ENCODE measurements at regions not wholly inside any gene's neighbourhood (a gene's known extent, or its start where the extent isn't known, plus 50 kb on each side); places are given as distances from the start of the nearest gene placed in this dataset.

GRCh38 chr12:127324681-127325080 lies 942.3 kb upstream of the TMEM132C start:
- no peak overlapping the region for H3K4me3 ChIP-seq (ENCODE audit: low read length in 2 of 2)
- H3K79me1 ChIP-seq (ENCODE audit: low read depth, low read length) = no peaks in the 10 kb centered on the region
- no peak overlapping the region for H3K9ac ChIP-seq (ENCODE audit: low read depth, low read length, poor library complexity)
- H4K91ac ChIP-seq (ENCODE audit: low read depth, low read length, poor library complexity) = no peak overlapping the region
- no peak overlapping the region for H2BK12ac ChIP-seq (ENCODE audit: low read length)
- no peaks in the 10 kb centered on the region for H3K4me1 ChIP-seq (ENCODE audit: control insufficient read depth in 2 of 2, insufficient read depth in 1 of 2, low read depth in 1 of 2, low read length in 2 of 2)
- H3K4me2 ChIP-seq (ENCODE audit: insufficient read depth, low read length, poor library complexity, severe bottlenecking) = no peak overlapping the region
- no peak overlapping the region for H3K23ac ChIP-seq (ENCODE audit: low read depth, low read length, poor library complexity)
- WGBS, 2 donors (ENCODE audit: extremely low coverage in 2 of 2, insufficient read length in 2 of 2, insufficient replicate concordance in 1 of 2) = no CpG with 5 or more reads among the region's 4 CpGs
- no peak overlapping the region for H2BK15ac ChIP-seq (ENCODE audit: low read length)
- H2AFZ ChIP-seq (ENCODE audit: low read length) = no peak overlapping the region
- H2BK5ac ChIP-seq (ENCODE audit: low read length) = no peak overlapping the region
- no peak overlapping the region for H3K14ac ChIP-seq (ENCODE audit: low read length)
- no peak for DNase-seq (ENCODE audit: low spot score)
- no peak overlapping the region for H3K4ac ChIP-seq (ENCODE audit: low read length)
- no peaks in the 10 kb centered on the region for H3K27me3 ChIP-seq (ENCODE audit: control insufficient read depth in 3 of 3, insufficient read depth in 3 of 3, low read depth in 1 of 3, low read length in 3 of 3)
- no peak overlapping the region for H3K27ac ChIP-seq (replicated peaks; ENCODE audit: low read length)
- no peaks in the 10 kb centered on the region for H3K9me3 ChIP-seq (replicated peaks in 1 of 2; ENCODE audit: control insufficient read depth in 2 of 2, insufficient read depth in 1 of 2, low read depth in 1 of 2, low read length in 2 of 2)
- H4K8ac ChIP-seq (ENCODE audit: low read depth, low read length) = no peak overlapping the region
- H3K18ac ChIP-seq (ENCODE audit: low read length) = no peak overlapping the region
- H2BK120ac ChIP-seq (ENCODE audit: low read depth, low read length) = no peak overlapping the region
- no peak overlapping the region for H2AK5ac ChIP-seq (ENCODE audit: low read depth, low read length)
- H3K36me3 ChIP-seq (replicated peaks in 1 of 2; ENCODE audit: control insufficient read depth in 2 of 2, insufficient read depth in 2 of 2, low read length in 2 of 2) = no peaks in the 10 kb centered on the region

GRCh38 chr12:127327986-127328385 lies 939.0 kb upstream of the TMEM132C start:
- WGBS, 2 donors (ENCODE audit: extremely low coverage in 2 of 2, insufficient read length in 2 of 2, insufficient replicate concordance in 1 of 2) = no CpG with 5 or more reads among the region's 6 CpGs

GRCh38 chr12:127328867-127329266 lies 938.1 kb upstream of the TMEM132C start:
- DNase-seq (ENCODE audit: low spot score) = no peak
- H3K23ac ChIP-seq (ENCODE audit: low read depth, low read length, poor library complexity) = no peak overlapping the region
- no peaks in the 10 kb centered on the region for H3K9me3 ChIP-seq (replicated peaks in 1 of 2; ENCODE audit: control insufficient read depth in 2 of 2, insufficient read depth in 1 of 2, low read depth in 1 of 2, low read length in 2 of 2)
- no peak overlapping the region for H3K4ac ChIP-seq (ENCODE audit: low read length)
- peak overlapping the region; percentile 18 for H2AFZ ChIP-seq (ENCODE audit: low read length)
- no peaks in the 10 kb centered on the region for H3K27me3 ChIP-seq (ENCODE audit: control insufficient read depth in 3 of 3, insufficient read depth in 3 of 3, low read depth in 1 of 3, low read length in 3 of 3)
- H3K14ac ChIP-seq (ENCODE audit: low read length) = no peak overlapping the region
- H3K4me1 ChIP-seq (ENCODE audit: control insufficient read depth in 2 of 2, insufficient read depth in 1 of 2, low read depth in 1 of 2, low read length in 2 of 2) = no peaks in the 10 kb centered on the region
- H2AK5ac ChIP-seq (ENCODE audit: low read depth, low read length) = no peak overlapping the region
- H4K91ac ChIP-seq (ENCODE audit: low read depth, low read length, poor library complexity) = no peak overlapping the region
- no peaks in the 10 kb centered on the region for H3K36me3 ChIP-seq (replicated peaks in 1 of 2; ENCODE audit: control insufficient read depth in 2 of 2, insufficient read depth in 2 of 2, low read length in 2 of 2)
- H3K9ac ChIP-seq (ENCODE audit: low read depth, low read length, poor library complexity) = no peak overlapping the region
- H3K18ac ChIP-seq (ENCODE audit: low read length) = no peak overlapping the region
- H3K27ac ChIP-seq (replicated peaks; ENCODE audit: low read length) = no peak overlapping the region
- H2BK5ac ChIP-seq (ENCODE audit: low read length) = no peak overlapping the region
- H2BK120ac ChIP-seq (ENCODE audit: low read depth, low read length) = no peak overlapping the region
- H4K8ac ChIP-seq (ENCODE audit: low read depth, low read length) = no peak overlapping the region
- no CpG with 5 or more reads among the region's 5 CpGs for WGBS, 2 donors (ENCODE audit: extremely low coverage in 2 of 2, insufficient read length in 2 of 2, insufficient replicate concordance in 1 of 2)
- no peak overlapping the region for H2BK15ac ChIP-seq (ENCODE audit: low read length)
- H2BK12ac ChIP-seq (ENCODE audit: low read length) = no peak overlapping the region
- H3K4me2 ChIP-seq (ENCODE audit: insufficient read depth, low read length, poor library complexity, severe bottlenecking) = no peak overlapping the region
- no peak overlapping the region for H3K4me3 ChIP-seq (ENCODE audit: low read length in 2 of 2)
- no peaks in the 10 kb centered on the region for H3K79me1 ChIP-seq (ENCODE audit: low read depth, low read length)

More at GRCh38 chr12:127327986-127328385, 939.0 kb upstream of the TMEM132C start:
- H3K14ac ChIP-seq (ENCODE audit: low read length) = no peak overlapping the region
- H2AFZ ChIP-seq (ENCODE audit: low read length) = no peak overlapping the region
- H3K27ac ChIP-seq (replicated peaks; ENCODE audit: low read length) = no peak overlapping the region
- H3K18ac ChIP-seq (ENCODE audit: low read length) = no peak overlapping the region
- H2BK12ac ChIP-seq (ENCODE audit: low read length) = no peak overlapping the region
- H3K4ac ChIP-seq (ENCODE audit: low read length) = no peak overlapping the region
- no peak overlapping the region for H2AK5ac ChIP-seq (ENCODE audit: low read depth, low read length)
- H3K4me1 ChIP-seq (ENCODE audit: control insufficient read depth in 2 of 2, insufficient read depth in 1 of 2, low read depth in 1 of 2, low read length in 2 of 2) = no peaks in the 10 kb centered on the region
- DNase-seq (ENCODE audit: low spot score) = no peak
- no peak overlapping the region for H2BK15ac ChIP-seq (ENCODE audit: low read length)
- no peak overlapping the region for H3K4me2 ChIP-seq (ENCODE audit: insufficient read depth, low read length, poor library complexity, severe bottlenecking)
- no peak overlapping the region for H2BK120ac ChIP-seq (ENCODE audit: low read depth, low read length)
- H4K91ac ChIP-seq (ENCODE audit: low read depth, low read length, poor library complexity) = no peak overlapping the region
- H4K8ac ChIP-seq (ENCODE audit: low read depth, low read length) = no peak overlapping the region
- H3K9ac ChIP-seq (ENCODE audit: low read depth, low read length, poor library complexity) = no peak overlapping the region
- H3K9me3 ChIP-seq (replicated peaks in 1 of 2; ENCODE audit: control insufficient read depth in 2 of 2, insufficient read depth in 1 of 2, low read depth in 1 of 2, low read length in 2 of 2) = no peaks in the 10 kb centered on the region
- H3K27me3 ChIP-seq (ENCODE audit: control insufficient read depth in 3 of 3, insufficient read depth in 3 of 3, low read depth in 1 of 3, low read length in 3 of 3) = no peaks in the 10 kb centered on the region
- no peaks in the 10 kb centered on the region for H3K79me1 ChIP-seq (ENCODE audit: low read depth, low read length)
- no peak overlapping the region for H3K23ac ChIP-seq (ENCODE audit: low read depth, low read length, poor library complexity)
- no peak overlapping the region for H3K4me3 ChIP-seq (ENCODE audit: low read length in 2 of 2)
- H2BK5ac ChIP-seq (ENCODE audit: low read length) = no peak overlapping the region
- no peaks in the 10 kb centered on the region for H3K36me3 ChIP-seq (replicated peaks in 1 of 2; ENCODE audit: control insufficient read depth in 2 of 2, insufficient read depth in 2 of 2, low read length in 2 of 2)

GRCh38 chr12:127334365-127334764 lies 932.6 kb upstream of the TMEM132C start:
- Histone ChIP-seq H3K79me1 (ENCODE audit: low read depth, low read length) (no peaks in the 10 kb centered on the region), H3K4me2 (ENCODE audit: insufficient read depth, low read length, poor library complexity, severe bottlenecking) (no peak overlapping the region), H2AK5ac (ENCODE audit: low read depth, low read length) (no peak overlapping the region), H3K18ac (ENCODE audit: low read length) (no peak overlapping the region), H4K91ac (ENCODE audit: low read depth, low read length, poor library complexity) (no peak overlapping the region), H3K4me3 (ENCODE audit: low read length in 2 of 2) (no peak overlapping the region), H3K27me3 (ENCODE audit: control insufficient read depth in 3 of 3, insufficient read depth in 3 of 3, low read depth in 1 of 3, low read length in 3 of 3) (no peaks in the 10 kb centered on the region), H3K27ac (replicated peaks; ENCODE audit: low read length) (no peak overlapping the region), H3K9me3 (replicated peaks in 1 of 2; ENCODE audit: control insufficient read depth in 2 of 2, insufficient read depth in 1 of 2, low read depth in 1 of 2, low read length in 2 of 2) (no peaks in the 10 kb centered on the region), H2BK15ac (ENCODE audit: low read length) (no peak overlapping the region), H2BK12ac (ENCODE audit: low read length) (no peak overlapping the region), H4K8ac (ENCODE audit: low read depth, low read length) (no peak overlapping the region), H2AFZ (ENCODE audit: low read length) (no peak overlapping the region), H3K4me1 (ENCODE audit: control insufficient read depth in 2 of 2, insufficient read depth in 1 of 2, low read depth in 1 of 2, low read length in 2 of 2) (no peaks in the 10 kb centered on the region), H2BK5ac (ENCODE audit: low read length) (no peak overlapping the region), H3K36me3 (replicated peaks in 1 of 2; ENCODE audit: control insufficient read depth in 2 of 2, insufficient read depth in 2 of 2, low read length in 2 of 2) (no peaks in the 10 kb centered on the region), H3K4ac (ENCODE audit: low read length) (no peak overlapping the region), H3K9ac (ENCODE audit: low read depth, low read length, poor library complexity) (no peak overlapping the region), H3K23ac (ENCODE audit: low read depth, low read length, poor library complexity) (no peak overlapping the region), H2BK120ac (ENCODE audit: low read depth, low read length) (no peak overlapping the region), H3K14ac (ENCODE audit: low read length) (no peak overlapping the region)
- no CpG with 5 or more reads among the region's 4 CpGs for WGBS, 2 donors (ENCODE audit: extremely low coverage in 2 of 2, insufficient read length in 2 of 2, insufficient replicate concordance in 1 of 2)
- no peak for DNase-seq (ENCODE audit: low spot score)
